ENCODE measurements at regions not wholly inside any gene's neighbourhood (a gene's known extent, or its start where the extent isn't known, plus 50 kb on each side); places are given as distances from the start of the nearest gene placed in this dataset.

DNA sequence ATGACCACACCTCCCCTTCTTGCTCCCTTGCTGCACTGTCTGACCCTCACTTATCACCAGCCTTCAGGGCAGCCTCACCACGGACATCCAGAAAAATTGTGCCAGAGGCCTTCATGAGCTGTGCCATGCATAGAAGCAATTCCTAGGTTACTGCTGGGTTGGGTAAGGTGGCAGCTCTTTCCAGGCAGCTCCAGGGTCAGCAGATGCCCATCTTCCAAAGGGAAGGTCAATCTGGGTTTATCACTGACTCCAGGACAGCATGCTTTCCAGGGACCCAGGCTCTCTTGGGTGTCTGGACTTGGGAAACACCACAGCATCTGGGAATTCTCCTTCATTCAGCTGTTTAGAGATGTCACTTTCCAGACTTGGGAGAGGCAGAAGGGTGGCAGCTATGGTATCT is 188.9 kb upstream of the CXCL12 start:
- TF ChIP-seq FOXM1 (IDR thresholded peaks at IDR 0.05; ENCODE audit: borderline replicate concordance, low read depth), result no peak
- no peak for TF ChIP-seq TEAD4 (IDR thresholded peaks at IDR 0.05)
- TF ChIP-seq TCF12 (IDR thresholded peaks at IDR 0.05; ENCODE audit: low read depth), result no peak
- TF ChIP-seq CREB1 (IDR thresholded peaks at IDR 0.05; ENCODE audit: low read depth), result no peak
- TF ChIP-seq EGR1 (IDR thresholded peaks at IDR 0.05), result no peak
- no peak for TF ChIP-seq NFIC (IDR thresholded peaks at IDR 0.05)
- TF ChIP-seq, protein P1, sequence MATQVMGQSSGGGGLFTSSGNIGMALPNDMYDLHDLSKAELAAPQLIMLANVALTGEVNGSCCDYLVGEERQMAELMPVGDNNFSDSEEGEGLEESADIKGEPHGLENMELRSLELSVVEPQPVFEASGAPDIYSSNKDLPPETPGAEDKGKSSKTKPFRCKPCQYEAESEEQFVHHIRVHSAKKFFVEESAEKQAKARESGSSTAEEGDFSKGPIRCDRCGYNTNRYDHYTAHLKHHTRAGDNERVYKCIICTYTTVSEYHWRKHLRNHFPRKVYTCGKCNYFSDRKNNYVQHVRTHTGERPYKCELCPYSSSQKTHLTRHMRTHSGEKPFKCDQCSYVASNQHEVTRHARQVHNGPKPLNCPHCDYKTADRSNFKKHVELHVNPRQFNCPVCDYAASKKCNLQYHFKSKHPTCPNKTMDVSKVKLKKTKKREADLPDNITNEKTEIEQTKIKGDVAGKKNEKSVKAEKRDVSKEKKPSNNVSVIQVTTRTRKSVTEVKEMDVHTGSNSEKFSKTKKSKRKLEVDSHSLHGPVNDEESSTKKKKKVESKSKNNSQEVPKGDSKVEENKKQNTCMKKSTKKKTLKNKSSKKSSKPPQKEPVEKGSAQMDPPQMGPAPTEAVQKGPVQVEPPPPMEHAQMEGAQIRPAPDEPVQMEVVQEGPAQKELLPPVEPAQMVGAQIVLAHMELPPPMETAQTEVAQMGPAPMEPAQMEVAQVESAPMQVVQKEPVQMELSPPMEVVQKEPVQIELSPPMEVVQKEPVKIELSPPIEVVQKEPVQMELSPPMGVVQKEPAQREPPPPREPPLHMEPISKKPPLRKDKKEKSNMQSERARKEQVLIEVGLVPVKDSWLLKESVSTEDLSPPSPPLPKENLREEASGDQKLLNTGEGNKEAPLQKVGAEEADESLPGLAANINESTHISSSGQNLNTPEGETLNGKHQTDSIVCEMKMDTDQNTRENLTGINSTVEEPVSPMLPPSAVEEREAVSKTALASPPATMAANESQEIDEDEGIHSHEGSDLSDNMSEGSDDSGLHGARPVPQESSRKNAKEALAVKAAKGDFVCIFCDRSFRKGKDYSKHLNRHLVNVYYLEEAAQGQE (IDR thresholded peaks at IDR 0.05; ENCODE audit: low read depth), result no peak
- TF ChIP-seq ZBTB7A (IDR thresholded peaks at IDR 0.05; ENCODE audit: low read depth), result no peak
- TF ChIP-seq RAD21 (IDR thresholded peaks at IDR 0.05; ENCODE audit: low read depth), result no peak
- TF ChIP-seq EP300 (IDR thresholded peaks at IDR 0.05; ENCODE audit: borderline replicate concordance), result no peak

DNA sequence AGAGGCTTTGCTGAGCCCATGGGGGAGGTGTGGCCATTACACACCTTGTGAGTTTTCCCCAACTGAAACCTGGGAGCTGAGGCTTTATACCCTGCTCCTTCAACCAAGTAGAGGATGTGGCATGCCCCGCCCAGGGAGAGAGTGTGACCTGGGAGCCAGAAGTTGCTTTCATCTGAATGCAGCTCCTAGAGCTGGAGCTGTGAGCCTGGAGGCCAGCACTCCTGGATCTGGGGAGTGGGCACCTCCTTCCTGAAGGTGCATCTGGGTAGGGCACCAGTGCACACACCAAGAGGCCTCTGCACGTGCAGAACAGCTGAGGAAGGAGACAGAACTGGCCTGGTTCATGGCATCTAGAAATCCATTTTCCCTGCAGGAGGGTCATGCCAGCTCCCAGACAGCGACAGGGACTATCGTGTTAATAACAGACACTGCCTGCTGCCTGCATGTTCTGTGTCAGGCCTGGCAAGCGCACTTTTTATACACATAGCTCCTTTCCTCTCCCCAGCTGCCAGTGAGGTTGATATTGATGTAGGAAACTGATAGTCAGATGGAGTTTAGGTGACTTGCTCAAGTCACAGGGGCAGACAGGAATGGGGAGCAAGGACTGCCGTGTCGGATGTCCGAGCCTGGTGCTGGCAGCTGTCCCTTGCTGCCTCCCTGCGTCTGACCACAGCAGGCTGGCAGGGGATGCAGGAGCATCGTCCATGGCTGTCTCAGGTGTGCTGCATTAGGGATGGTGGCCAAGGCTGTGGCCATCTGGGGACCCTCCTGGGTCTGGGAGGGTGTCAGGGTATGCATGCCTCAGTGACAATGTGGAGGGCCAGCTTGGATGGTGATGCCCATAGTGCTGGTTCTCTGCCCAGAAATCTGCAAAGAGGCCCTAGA is 189.9 kb upstream of the CXCL12 start:
- no peak for TF ChIP-seq TEAD4 (IDR thresholded peaks at IDR 0.05)
- TF ChIP-seq NFIC (IDR thresholded peaks at IDR 0.05), result no peak

DNA sequence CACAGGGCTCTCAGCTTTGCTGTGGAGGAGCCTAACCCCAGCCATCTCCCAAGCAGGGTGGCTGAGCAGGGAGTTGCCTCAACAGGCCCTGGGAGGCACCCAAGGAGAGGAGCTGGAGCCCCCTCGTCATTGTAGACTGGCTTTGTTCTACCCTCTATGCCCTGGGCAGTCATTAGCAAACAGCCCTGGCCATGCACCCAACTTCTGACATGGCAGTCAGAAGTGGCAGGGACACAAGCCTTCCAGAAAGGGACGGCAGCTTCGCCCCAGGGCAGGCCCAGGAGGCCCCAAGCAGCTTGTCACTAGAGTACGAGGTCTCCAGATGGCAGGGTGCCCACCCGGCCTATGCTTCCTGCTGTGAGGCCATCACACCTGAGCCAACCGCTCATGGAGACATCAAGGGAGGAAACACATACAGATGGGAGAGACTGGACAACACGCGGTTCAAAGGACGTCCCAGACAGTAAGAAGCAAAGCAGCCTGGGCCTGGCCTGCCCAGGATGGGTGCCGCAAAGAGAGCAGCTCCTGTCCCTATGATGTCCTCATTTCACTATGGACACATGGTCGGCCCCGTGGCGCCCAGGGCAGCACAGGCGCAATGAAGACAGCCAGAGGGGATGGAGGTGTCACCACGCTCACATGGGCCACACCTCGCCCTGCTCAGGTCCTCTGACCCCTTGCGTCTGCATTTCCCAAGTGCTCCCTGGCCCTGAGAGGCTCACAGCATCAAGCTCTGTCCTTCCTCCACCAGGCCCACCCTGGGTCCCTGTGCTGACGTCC is 190.9 kb upstream of the CXCL12 start:
- TF ChIP-seq RAD21 (IDR thresholded peaks at IDR 0.05; ENCODE audit: low read depth) (no peak), EP300 (IDR thresholded peaks at IDR 0.05; ENCODE audit: borderline replicate concordance) (no peak), ZBTB7A (IDR thresholded peaks at IDR 0.05; ENCODE audit: low read depth) (no peak), TAF1 (IDR thresholded peaks at IDR 0.05; ENCODE audit: low read depth) (no peak), TCF12 (IDR thresholded peaks at IDR 0.05; ENCODE audit: low read depth) (no peak), FOXM1 (IDR thresholded peaks at IDR 0.05; ENCODE audit: borderline replicate concordance, low read depth) (no peak), EGR1 (IDR thresholded peaks at IDR 0.05) (no peak), CEBPB (IDR thresholded peaks at IDR 0.05) (no peak)
- TF ChIP-seq, protein P1 (IDR thresholded peaks at IDR 0.05; ENCODE audit: low read depth), result no peak

DNA sequence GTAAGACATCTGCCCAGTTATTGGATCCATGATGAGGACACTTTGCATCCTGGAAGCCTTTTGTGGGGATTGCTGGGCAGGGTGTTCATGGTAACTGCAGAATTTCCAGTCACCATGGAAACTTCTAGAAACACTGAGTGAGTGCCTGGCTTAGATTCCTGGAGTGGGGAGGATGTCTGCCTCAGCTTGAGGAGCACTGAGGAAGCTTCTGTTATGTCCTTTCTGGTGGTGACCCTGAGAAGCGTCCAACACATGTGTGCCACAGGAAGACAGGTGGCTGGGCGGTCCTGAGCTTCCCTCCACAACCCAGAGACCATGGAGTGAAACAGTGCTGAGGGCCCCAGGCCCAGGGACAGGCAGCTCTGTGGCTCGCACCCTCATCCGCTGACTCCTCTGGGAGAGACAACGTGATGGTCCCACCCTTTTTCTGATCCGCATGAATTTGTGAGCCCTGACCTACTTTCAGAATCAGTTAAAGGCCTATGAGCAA is 191.8 kb upstream of the CXCL12 start:
- TF ChIP-seq TAF1 (IDR thresholded peaks at IDR 0.05; ENCODE audit: low read depth), result no peak
- TF ChIP-seq RAD21 (IDR thresholded peaks at IDR 0.05; ENCODE audit: low read depth), result no peak
- TF ChIP-seq, protein P2, sequence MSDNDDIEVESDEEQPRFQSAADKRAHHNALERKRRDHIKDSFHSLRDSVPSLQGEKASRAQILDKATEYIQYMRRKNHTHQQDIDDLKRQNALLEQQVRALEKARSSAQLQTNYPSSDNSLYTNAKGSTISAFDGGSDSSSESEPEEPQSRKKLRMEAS (IDR thresholded peaks at IDR 0.05), result no peak
- TF ChIP-seq, protein P1 (IDR thresholded peaks at IDR 0.05; ENCODE audit: low read depth), result no peak
- no peak for TF ChIP-seq FOXM1 (IDR thresholded peaks at IDR 0.05; ENCODE audit: borderline replicate concordance, low read depth)
- TF ChIP-seq YY1 (IDR thresholded peaks at IDR 0.05; ENCODE audit: low read depth), result no peak
- no peak for TF ChIP-seq NFIC (IDR thresholded peaks at IDR 0.05)
- no peak for TF ChIP-seq TEAD4 (IDR thresholded peaks at IDR 0.05)
- TF ChIP-seq CREB1 (IDR thresholded peaks at IDR 0.05; ENCODE audit: low read depth), result no peak
- TF ChIP-seq EP300 (IDR thresholded peaks at IDR 0.05; ENCODE audit: borderline replicate concordance), result no peak
- no peak for TF ChIP-seq TCF12 (IDR thresholded peaks at IDR 0.05; ENCODE audit: low read depth)
- TF ChIP-seq EGR1 (IDR thresholded peaks at IDR 0.05), result no peak
- no peak for TF ChIP-seq CEBPB (IDR thresholded peaks at IDR 0.05)
- TF ChIP-seq, protein P3, sequence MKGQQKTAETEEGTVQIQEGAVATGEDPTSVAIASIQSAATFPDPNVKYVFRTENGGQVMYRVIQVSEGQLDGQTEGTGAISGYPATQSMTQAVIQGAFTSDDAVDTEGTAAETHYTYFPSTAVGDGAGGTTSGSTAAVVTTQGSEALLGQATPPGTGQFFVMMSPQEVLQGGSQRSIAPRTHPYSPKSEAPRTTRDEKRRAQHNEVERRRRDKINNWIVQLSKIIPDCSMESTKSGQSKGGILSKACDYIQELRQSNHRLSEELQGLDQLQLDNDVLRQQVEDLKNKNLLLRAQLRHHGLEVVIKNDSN (IDR thresholded peaks at IDR 0.05), result no peak
- TF ChIP-seq ZBTB7A (IDR thresholded peaks at IDR 0.05; ENCODE audit: low read depth), result no peak
